Osteocyte (in vitro differentiated cells): ENCODE measurements at regions not wholly inside any gene's neighbourhood (a gene's known extent, or its start where the extent isn't known, plus 50 kb on each side); places are given as distances from the start of the nearest gene placed in this dataset.

Experiments used
- DNase-seq: peaks from one replicate; pipeline ENCODE4 v3.0.0; 2021; ENCODE audit warnings: mixed read lengths; ENCODE audit not compliant: unreplicated experiment; ENCODE audit errors: extremely low spot score
- H3K27ac Mint-ChIP-seq: one replicate; pipeline ENCODE4 v1.8.0; 2021; ENCODE audit warnings: mild to moderate bottlenecking, mixed read lengths; ENCODE audit not compliant: unreplicated experiment
- H3K27me3 Mint-ChIP-seq: one replicate; pipeline ENCODE4 v1.8.0; 2021; ENCODE audit warnings: mixed read lengths; ENCODE audit not compliant: unreplicated experiment
- H3K36me3 Mint-ChIP-seq: one replicate; pipeline ENCODE4 v1.8.0; 2021; ENCODE audit warnings: mixed read lengths; ENCODE audit not compliant: unreplicated experiment
- H3K4me1 Mint-ChIP-seq: one replicate; pipeline ENCODE4 v1.8.0; 2021; ENCODE audit warnings: mixed read lengths; ENCODE audit not compliant: unreplicated experiment
- H3K4me3 Mint-ChIP-seq: one replicate; pipeline ENCODE4 v1.8.0; 2021; ENCODE audit warnings: mild to moderate bottlenecking, moderate library complexity, mixed read lengths; ENCODE audit not compliant: unreplicated experiment
- H3K9me3 Mint-ChIP-seq: one replicate; pipeline ENCODE4 v1.8.0; 2021; ENCODE audit warnings: mixed read lengths; ENCODE audit not compliant: unreplicated experiment
- TF ChIP-seq, protein P1 (sequence below): fragments of 200-600 bp; sonication (generic); IDR thresholded peaks from 2 replicates; pipeline ENCODE4 v1.5.0; 2021; ENCODE audit warnings: antibody characterized with exemption, mild to moderate bottlenecking, moderate library complexity

DNA sequence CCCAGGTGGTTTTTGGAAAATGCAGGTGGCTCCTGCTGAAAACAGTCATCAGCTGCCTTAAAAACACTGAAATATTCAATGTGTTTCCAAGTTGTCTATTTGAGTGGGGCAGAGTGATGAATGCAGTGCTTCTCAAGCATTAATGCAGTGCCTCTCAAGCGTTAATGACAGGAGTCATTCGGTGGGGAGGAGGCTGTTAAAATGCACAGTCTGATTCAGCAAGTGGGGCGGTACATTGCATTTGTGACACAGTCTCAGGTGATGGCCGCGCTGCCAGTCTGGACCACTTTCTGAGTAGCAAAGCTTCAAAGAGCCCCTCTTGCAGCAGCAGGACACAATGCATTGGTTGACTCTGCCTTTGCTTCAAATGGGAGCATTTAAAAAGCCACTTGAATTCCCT, 231.4 kb upstream of the RGPD4 start:
- Mint-ChIP-seq H3K9me3 (peaks cover 4% of the 10 kb centered on the region), H3K4me1 (peaks cover 28% of the 10 kb centered on the region), H3K27me3 (no peaks in the 10 kb centered on the region)

DNA sequence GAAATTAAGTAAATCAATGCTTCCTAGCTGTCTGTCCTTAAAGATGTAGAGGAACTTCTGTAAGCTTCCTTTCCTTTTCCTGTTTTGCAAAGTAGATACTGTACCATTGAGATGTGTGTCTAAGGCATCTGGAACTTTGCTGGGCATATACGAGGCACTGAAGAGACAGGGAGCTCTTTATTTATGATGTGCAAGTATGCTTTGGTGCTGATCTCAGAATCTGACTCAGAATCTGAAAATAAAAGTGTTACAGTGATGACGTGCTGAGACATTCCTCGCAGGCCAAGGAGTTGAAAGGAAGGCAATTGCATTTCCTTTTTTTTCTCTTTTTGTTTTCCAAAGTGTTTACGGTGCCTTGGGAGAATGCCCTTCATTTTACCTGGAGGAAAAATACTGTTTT, 230.9 kb upstream of the RGPD4 start:
- no peaks in the 10 kb centered on the region for H3K27me3 Mint-ChIP-seq

More for the DNA sequence above, 231.4 kb upstream of the RGPD4 start:
- no peak overlapping the region for H3K27ac Mint-ChIP-seq
- DNase-seq, result no peak
- TF ChIP-seq, protein P1, sequence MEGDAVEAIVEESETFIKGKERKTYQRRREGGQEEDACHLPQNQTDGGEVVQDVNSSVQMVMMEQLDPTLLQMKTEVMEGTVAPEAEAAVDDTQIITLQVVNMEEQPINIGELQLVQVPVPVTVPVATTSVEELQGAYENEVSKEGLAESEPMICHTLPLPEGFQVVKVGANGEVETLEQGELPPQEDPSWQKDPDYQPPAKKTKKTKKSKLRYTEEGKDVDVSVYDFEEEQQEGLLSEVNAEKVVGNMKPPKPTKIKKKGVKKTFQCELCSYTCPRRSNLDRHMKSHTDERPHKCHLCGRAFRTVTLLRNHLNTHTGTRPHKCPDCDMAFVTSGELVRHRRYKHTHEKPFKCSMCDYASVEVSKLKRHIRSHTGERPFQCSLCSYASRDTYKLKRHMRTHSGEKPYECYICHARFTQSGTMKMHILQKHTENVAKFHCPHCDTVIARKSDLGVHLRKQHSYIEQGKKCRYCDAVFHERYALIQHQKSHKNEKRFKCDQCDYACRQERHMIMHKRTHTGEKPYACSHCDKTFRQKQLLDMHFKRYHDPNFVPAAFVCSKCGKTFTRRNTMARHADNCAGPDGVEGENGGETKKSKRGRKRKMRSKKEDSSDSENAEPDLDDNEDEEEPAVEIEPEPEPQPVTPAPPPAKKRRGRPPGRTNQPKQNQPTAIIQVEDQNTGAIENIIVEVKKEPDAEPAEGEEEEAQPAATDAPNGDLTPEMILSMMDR, result no peak
- no peak overlapping the region for H3K4me3 Mint-ChIP-seq
- no peaks in the 10 kb centered on the region for H3K36me3 Mint-ChIP-seq

GRCh38 chr2:107597507-107597906, 229.2 kb upstream of the RGPD4 start:
- Mint-ChIP-seq H3K4me3 (no peak overlapping the region), H3K9me3 (peaks cover 4% of the 10 kb centered on the region), H3K4me1 (peaks cover 7% of the 10 kb centered on the region), H3K36me3 (no peaks in the 10 kb centered on the region), H3K27ac (no peak overlapping the region), H3K27me3 (no peaks in the 10 kb centered on the region)
- DNase-seq, result no peak
- TF ChIP-seq, protein P1, result no peak

More for the DNA sequence above, 230.9 kb upstream of the RGPD4 start:
- TF ChIP-seq, protein P1, result no peak
- Mint-ChIP-seq H3K27ac (no peak overlapping the region), H3K36me3 (no peaks in the 10 kb centered on the region), H3K9me3 (peaks cover 4% of the 10 kb centered on the region), H3K4me3 (no peak overlapping the region), H3K4me1 (peaks cover 24% of the 10 kb centered on the region)
- DNase-seq, result no peak

DNA sequence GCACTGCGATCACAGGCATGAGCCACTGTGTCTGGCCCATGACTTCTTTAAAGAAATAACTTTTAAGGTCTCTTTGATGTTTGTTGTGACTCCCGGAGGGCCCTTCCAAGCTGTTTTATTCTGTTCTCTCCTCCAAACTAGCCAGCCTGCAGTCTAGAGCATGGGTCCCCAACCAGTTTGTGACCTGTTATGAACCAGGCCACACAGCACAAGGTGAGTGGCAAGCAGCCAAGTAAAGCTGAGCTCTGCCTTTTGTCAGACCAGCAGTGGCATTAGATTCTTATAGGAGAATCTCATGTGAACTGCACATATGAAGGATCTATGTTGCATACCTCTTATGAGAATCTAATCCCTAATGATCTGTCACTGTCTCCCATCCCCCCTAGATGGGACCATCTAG, 223.9 kb upstream of the RGPD4 start:
- H3K27me3 Mint-ChIP-seq, result peaks cover 16% of the 10 kb centered on the region
- TF ChIP-seq, protein P1, result no peak

DNA sequence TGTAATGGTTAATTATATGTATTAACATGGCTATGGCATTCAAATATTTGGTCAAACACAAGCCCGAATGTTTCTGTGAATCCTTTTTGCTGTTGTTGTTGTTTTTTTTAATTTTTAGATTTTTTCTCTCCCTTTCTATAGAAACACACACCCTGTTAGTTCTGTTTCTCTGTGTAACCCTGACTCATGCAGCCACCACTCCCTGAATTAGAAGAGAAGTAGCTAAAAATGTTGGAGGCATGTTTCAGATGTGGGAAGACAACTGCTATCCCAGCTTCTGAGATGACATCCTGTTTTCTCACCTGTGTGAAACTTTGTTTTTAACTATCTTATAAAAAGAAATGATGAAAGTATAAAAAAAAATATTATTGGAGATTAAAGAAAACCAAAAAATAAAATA, 219.6 kb upstream of the RGPD4 start:
- no peak overlapping the region for H3K4me3 Mint-ChIP-seq
- peaks cover 18% of the 10 kb centered on the region for H3K27me3 Mint-ChIP-seq
- peaks cover 3% of the 10 kb centered on the region for H3K4me1 Mint-ChIP-seq
- no peaks in the 10 kb centered on the region for H3K9me3 Mint-ChIP-seq
- no peak for DNase-seq
- no peak overlapping the region for H3K27ac Mint-ChIP-seq
- TF ChIP-seq, protein P1, result no peak
- no peaks in the 10 kb centered on the region for H3K36me3 Mint-ChIP-seq

More for the DNA sequence above, 223.9 kb upstream of the RGPD4 start:
- Mint-ChIP-seq H3K4me3 (no peak overlapping the region), H3K9me3 (peaks cover 4% of the 10 kb centered on the region), H3K36me3 (no peaks in the 10 kb centered on the region), H3K27ac (no peak overlapping the region), H3K4me1 (no peaks in the 10 kb centered on the region)
- DNase-seq, result no peak
